Urinary bladder (tissue), 3 donors: ENCODE measurements at regions not wholly inside any gene's neighbourhood (a gene's known extent, or its start where the extent isn't known, plus 50 kb on each side); places are given as distances from the start of the nearest gene placed in this dataset.

Source experiments
- DNase-seq: peaks from one replicate; pipeline ENCODE4 v3.0.0-alpha.2; 2015; ENCODE audit errors: extremely low spot score
- H3K27ac ChIP-seq: one replicate; pipeline ENCODE4 v1.5.1; 2013; ENCODE audit warnings: low read depth, mild to moderate bottlenecking, moderate library complexity
- H3K36me3 ChIP-seq: one replicate; pipeline ENCODE4 v1.6.1; 2013; ENCODE audit warnings: mild to moderate bottlenecking, moderate library complexity; ENCODE audit not compliant: insufficient read depth
- H3K4me1 ChIP-seq: one replicate; pipeline ENCODE4 v1.6.1; 2013; ENCODE audit warnings: mild to moderate bottlenecking, moderate library complexity; ENCODE audit not compliant: insufficient read depth
- H3K4me3 ChIP-seq: one replicate; pipeline ENCODE4 v1.5.1; 2013; ENCODE audit warnings: low read depth, low read length
- WGBS: extraction: QIAGEN DNeasy Blood & Tissue Kit; methylation state at CpG from one replicate; pipeline ENCODE4 v1.1.7; 2013; 5-methylcytosine and 5-hydroxymethylcytosine counted together
- donor health status: healthy with polysubstance abuse.
- donor health status: healthy.

GRCh38 chr1:88357729-88358128 lies 326.3 kb upstream of the PKN2 start:
- WGBS, result 23% methylated on average over 2 of the region's 2 CpGs
- Histone ChIP-seq H3K36me3 (no peaks in the 10 kb centered on the region), H3K4me1 (no peaks in the 10 kb centered on the region), H3K27ac (no peak overlapping the region), H3K4me3 (no peak overlapping the region)
- DNase-seq, result peak; percentile 17

- no peak for DNase-seq
- WGBS, result 89% methylated on average over 4 of the region's 4 CpGs
- Histone ChIP-seq H3K27ac (no peak overlapping the region), H3K4me3 (no peak overlapping the region), H3K4me1 (no peaks in the 10 kb centered on the region), H3K36me3 (no peaks in the 10 kb centered on the region)
Measured at GRCh38 chr1:88371436-88372023, 312.5 kb upstream of the PKN2 start.

GRCh38 chr1:88375977-88376376 lies 308.1 kb upstream of the PKN2 start:
- Histone ChIP-seq H3K27ac (no peak overlapping the region), H3K4me1 (no peaks in the 10 kb centered on the region), H3K4me3 (no peak overlapping the region), H3K36me3 (no peaks in the 10 kb centered on the region)
- no peak for DNase-seq
- WGBS, result 72% methylated on average over 1 of the region's 1 CpG

DNA sequence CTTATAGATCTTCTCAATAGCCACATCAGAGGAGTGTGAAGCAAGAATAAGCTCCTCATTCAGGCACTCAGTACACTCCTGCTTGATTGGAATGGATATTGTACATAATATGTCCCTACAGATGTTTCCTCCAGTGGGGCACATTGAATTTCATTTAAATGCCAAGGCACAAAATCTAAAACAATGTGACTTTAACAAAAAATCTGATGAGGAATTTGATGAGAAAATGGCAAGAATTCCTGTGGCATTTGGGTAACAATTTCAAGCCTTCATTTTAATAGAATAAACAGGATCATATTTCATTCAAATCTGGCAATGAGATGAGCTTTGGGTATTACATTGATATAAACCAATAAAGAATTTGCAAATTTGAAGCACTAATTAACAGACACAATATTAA lies 307.7 kb upstream of the PKN2 start:
- Histone ChIP-seq H3K27ac (no peak overlapping the region), H3K4me3 (no peak overlapping the region), H3K36me3 (no peaks in the 10 kb centered on the region), H3K4me1 (no peaks in the 10 kb centered on the region)
- no peak for DNase-seq

DNA sequence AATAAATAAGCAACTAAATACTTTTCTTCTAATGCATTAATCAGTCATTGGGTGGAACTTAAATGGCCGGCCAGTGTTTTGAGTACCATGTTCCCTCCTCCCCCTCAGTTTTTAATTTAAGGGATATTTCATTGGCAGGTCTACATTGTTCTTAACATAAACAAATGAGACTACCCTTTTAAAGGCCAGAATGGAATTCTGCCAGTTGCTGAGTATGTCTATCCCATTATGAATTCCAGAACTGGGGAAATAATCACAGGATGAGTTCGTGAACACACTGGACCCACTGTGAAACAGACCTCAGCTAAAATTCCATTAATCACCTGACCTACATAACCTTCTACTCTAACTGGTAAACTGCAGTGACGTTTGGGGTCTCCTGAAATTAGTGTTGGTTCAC lies 305.5 kb upstream of the PKN2 start:
- Histone ChIP-seq H3K36me3 (no peaks in the 10 kb centered on the region), H3K27ac (no peak overlapping the region), H3K4me1 (no peaks in the 10 kb centered on the region), H3K4me3 (no peak overlapping the region)
- WGBS, result 74% methylated on average over 3 of the region's 3 CpGs
- DNase-seq, result no peak

DNA sequence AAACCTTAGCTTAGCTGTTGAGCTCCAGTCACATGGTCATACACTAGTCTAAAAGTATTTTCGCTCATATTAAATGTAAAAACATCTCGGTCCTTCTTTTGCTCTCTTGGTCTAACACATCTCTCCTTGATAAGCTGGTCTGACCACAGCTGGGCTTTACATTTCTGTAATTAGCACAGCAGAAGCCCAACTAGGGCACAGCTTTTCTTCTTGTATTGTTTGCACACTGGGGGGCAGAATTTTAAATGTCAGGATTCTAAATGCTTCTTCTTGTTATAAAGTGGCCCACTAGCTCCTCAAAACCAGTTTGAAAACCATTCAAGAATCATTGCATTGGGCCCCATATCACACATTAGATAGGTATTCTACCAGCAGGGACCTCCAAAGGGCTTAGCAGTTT lies 289.1 kb upstream of the PKN2 start:
- no peak overlapping the region for H3K27ac ChIP-seq
- H3K36me3 ChIP-seq, result no peaks in the 10 kb centered on the region
- WGBS, result 73% methylated on average over 2 of the region's 2 CpGs
- no peak for DNase-seq
- no peaks in the 10 kb centered on the region for H3K4me1 ChIP-seq
- no peak overlapping the region for H3K4me3 ChIP-seq

GRCh38 chr1:88398338-88398737 lies 285.7 kb upstream of the PKN2 start:
- no peaks in the 10 kb centered on the region for H3K4me1 ChIP-seq
- H3K36me3 ChIP-seq, result no peaks in the 10 kb centered on the region
- H3K4me3 ChIP-seq, result no peak overlapping the region
- H3K27ac ChIP-seq, result no peak overlapping the region
- no peak for DNase-seq

- DNase-seq, result no peak
- H3K4me3 ChIP-seq, result no peak overlapping the region
- no peak overlapping the region for H3K27ac ChIP-seq
- no peaks in the 10 kb centered on the region for H3K36me3 ChIP-seq
- no peaks in the 10 kb centered on the region for H3K4me1 ChIP-seq
- 91% methylated on average over 1 of the region's 1 CpG for WGBS
Measured at GRCh38 chr1:88399690-88400089, 284.4 kb upstream of the PKN2 start.

DNA sequence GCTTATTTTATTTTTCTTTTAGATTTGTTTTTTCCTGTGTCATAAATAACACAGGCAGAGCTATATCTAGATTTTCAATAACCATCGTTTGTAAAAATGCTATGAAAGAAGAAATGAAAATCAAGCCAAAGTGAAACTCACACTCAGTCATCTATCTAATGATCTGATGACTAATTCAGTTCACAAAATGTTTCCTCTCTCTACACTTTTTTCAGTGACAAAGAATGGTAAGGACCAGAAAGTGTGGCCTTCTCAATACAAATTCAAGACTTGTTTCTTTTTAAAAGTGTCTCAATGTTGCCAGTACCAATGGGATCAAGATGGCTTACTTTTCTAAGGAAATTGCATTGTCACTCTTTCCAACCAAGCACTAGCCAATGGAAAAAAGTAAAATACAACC lies 282.8 kb upstream of the PKN2 start:
- H3K4me1 ChIP-seq, result no peaks in the 10 kb centered on the region
- H3K4me3 ChIP-seq, result no peak overlapping the region
- no peaks in the 10 kb centered on the region for H3K36me3 ChIP-seq
- 67% methylated on average over 1 of the region's 1 CpG for WGBS
- no peak for DNase-seq
- H3K27ac ChIP-seq, result no peak overlapping the region

- no peak overlapping the region for H3K27ac ChIP-seq
- 87% methylated on average over 5 of the region's 5 CpGs for WGBS
- H3K36me3 ChIP-seq, result no peaks in the 10 kb centered on the region
- no peak overlapping the region for H3K4me3 ChIP-seq
- no peak for DNase-seq
- no peaks in the 10 kb centered on the region for H3K4me1 ChIP-seq
Measured at GRCh38 chr1:88404582-88404981, 279.5 kb upstream of the PKN2 start.

DNA sequence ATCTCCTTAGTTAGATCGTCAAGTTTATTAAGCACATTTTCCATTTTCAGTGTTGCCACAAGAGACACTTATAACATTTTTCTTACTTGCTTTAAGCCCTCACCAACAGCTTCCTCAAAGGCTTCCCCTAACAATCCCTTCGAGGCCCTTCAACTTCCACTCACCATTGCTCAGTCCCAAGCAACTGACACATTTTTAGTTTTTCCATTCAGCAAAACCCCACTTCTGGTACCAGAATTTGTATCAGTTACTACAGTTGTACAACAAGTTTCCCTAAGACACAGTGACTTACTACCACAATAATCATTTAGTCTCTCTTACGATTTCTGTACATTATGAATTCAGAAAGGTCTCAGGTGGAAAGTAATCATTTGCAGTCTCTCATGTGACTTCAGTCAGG lies 276.8 kb upstream of the PKN2 start:
- Histone ChIP-seq H3K27ac (no peak overlapping the region), H3K36me3 (no peaks in the 10 kb centered on the region), H3K4me1 (no peaks in the 10 kb centered on the region), H3K4me3 (no peak overlapping the region)
- 93% methylated on average over 3 of the region's 3 CpGs for WGBS
- DNase-seq, result no peak

- no peak for DNase-seq
- Histone ChIP-seq H3K4me3 (no peak overlapping the region), H3K4me1 (no peaks in the 10 kb centered on the region), H3K36me3 (no peaks in the 10 kb centered on the region), H3K27ac (no peak overlapping the region)
- 99% methylated on average over 1 of the region's 1 CpG for WGBS
Measured at GRCh38 chr1:88421997-88422396, 262.1 kb upstream of the PKN2 start.

DNA sequence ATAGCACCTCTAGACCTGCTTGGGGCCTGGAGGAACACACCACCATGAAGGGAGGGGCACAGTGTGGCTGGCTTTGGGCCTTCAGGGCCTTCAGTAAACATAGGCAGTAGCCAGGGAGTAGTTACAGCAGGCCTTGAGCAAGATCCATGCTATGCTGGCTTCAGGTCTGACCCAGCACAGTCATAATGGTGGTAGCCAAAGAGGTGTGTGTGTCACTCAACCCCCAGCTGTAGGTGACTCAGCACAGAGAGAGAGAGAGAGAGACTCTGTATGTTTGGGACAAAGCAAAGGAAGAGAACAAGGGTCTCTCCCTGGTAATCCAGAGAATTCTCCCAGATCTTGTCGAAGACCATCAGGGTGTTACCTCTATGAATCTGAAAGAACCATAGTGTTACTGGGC lies 250.5 kb upstream of the PKN2 start:
- WGBS, result 89% methylated on average over 1 of the region's 1 CpG
- Histone ChIP-seq H3K27ac (no peak overlapping the region), H3K36me3 (no peaks in the 10 kb centered on the region), H3K4me1 (no peaks in the 10 kb centered on the region), H3K4me3 (no peak overlapping the region)
- DNase-seq, result no peak

GRCh38 chr1:88434836-88435235 lies 249.2 kb upstream of the PKN2 start:
- Histone ChIP-seq H3K36me3 (no peaks in the 10 kb centered on the region), H3K4me3 (no peak overlapping the region), H3K4me1 (no peaks in the 10 kb centered on the region), H3K27ac (no peak overlapping the region)
- no peak for DNase-seq

- H3K36me3 ChIP-seq, result no peaks in the 10 kb centered on the region
- WGBS, result 92% methylated on average over 2 of the region's 2 CpGs
- H3K4me3 ChIP-seq, result no peak overlapping the region
- no peaks in the 10 kb centered on the region for H3K4me1 ChIP-seq
- no peak overlapping the region for H3K27ac ChIP-seq
- no peak for DNase-seq
Measured at GRCh38 chr1:88441022-88441421, 243.1 kb upstream of the PKN2 start.
